Activated CD8-positive, alpha-beta memory T cell treated with anti-CD3 and anti-CD28 coated beads, Interleukin-2, amount 50 U/mL, for 48 hours (primary cell): ENCODE measurements at regions not wholly inside any gene's neighbourhood (a gene's known extent, or its start where the extent isn't known, plus 50 kb on each side); places are given as distances from the start of the nearest gene placed in this dataset.

ENCODE experiments used
- DNase-seq: peaks from one replicate; pipeline ENCODE4 v3.0.0-alpha.2; 2020

GRCh38 chr2:5991305-5991968 lies 299.3 kb downstream of the SOX11 start:
- no peak for DNase-seq

GRCh38 chr2:5995832-5996231 lies 303.6 kb downstream of the SOX11 start:
- no peak for DNase-seq

DNA sequence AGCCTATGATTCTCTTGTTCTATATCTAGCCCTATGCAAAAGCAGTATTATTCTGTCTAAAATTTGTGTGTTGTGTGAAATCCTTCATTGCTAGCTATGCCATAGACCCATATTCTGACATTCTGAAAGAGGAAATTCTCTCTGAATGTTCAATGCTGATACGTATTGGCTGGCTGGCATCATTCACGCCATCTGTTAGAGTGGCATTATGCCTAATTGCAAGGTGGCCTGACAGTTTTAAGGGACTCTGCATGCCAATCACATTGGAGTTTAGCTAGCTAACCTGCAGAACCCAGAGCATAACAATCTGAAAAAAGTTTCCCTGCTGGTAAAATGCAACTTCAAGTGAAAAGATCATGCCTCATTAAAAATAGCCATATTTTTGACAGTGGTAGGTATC lies 316.0 kb downstream of the SOX11 start:
- DNase-seq: no peak

- DNase-seq: no peak
Observed at GRCh38 chr2:6008726-6009125, 316.5 kb downstream of the SOX11 start.

GRCh38 chr2:6010163-6010562 lies 318.0 kb downstream of the SOX11 start:
- DNase-seq: no peak

DNA sequence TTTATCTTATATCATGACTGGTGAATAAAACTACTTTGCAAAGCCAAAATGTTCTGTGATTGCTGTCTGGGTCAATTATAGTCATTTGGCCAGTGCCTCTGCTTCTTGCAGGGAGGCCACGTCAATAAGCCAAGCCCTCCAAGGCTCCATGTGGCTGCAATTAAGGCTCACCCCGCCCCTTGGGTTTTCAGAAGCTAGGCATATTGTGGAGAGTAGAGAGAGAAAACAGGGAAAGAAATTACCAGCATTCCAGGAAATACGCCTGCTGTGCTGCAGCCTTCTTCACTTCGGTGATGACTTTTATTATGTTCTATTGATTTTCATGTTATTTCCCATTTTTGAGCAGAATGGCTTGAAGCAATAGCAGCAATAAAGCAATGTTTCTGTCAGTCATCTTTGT lies 319.7 kb downstream of the SOX11 start:
- no peak for DNase-seq

GRCh38 chr2:6017736-6018286 lies 325.6 kb downstream of the SOX11 start:
- DNase-seq: no peak

GRCh38 chr2:6024229-6024628 lies 332.0 kb downstream of the SOX11 start:
- DNase-seq: no peak

DNA sequence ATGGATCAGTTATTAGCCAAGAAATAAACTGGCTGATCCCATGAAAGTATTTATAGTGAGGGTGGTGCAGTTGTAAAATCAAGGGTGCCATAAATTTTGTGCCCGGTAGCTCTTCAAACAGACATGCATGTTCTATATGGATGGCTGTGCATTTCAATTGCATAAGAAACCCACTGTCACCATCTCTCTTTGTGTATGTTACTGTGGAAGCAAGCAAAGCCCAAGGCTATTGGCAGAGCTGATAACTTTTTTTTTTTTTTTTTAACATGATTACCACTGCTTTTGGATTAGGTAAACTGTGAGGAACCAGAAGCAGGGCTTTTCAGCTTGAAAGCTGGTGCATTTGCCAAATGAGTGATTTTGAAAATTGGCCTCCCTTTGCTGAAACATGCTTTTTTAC lies 332.6 kb downstream of the SOX11 start:
- no peak for DNase-seq

- no peak for DNase-seq
Observed at GRCh38 chr2:6025391-6025790, 333.2 kb downstream of the SOX11 start.

DNA sequence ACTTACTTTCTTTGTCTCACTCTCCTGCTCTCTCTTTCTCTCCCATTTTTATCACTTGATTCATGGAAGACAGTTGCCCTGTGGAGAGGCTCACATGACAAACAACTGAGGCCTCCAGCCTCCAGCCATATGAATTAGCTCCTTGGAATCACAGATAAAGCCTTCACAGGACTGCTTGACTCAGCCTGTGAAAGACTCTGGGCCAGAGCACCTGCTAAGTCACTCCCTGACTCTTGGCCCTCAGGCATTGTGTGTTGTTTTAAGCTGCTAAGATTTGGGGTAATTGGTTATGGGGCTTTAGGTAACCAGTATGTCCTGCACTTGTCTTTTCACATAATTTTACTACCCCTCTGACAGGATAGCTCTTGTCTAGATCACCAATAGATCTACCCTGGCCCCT lies 334.9 kb downstream of the SOX11 start:
- DNase-seq: no peak

GRCh38 chr2:6031200-6031867 lies 339.1 kb downstream of the SOX11 start:
- no peak for DNase-seq

- DNase-seq: no peak
Observed at GRCh38 chr2:6036211-6036610, 344.0 kb downstream of the SOX11 start.

- DNase-seq: no peak
Observed at GRCh38 chr2:6043238-6043637, 351.1 kb downstream of the SOX11 start.

DNA sequence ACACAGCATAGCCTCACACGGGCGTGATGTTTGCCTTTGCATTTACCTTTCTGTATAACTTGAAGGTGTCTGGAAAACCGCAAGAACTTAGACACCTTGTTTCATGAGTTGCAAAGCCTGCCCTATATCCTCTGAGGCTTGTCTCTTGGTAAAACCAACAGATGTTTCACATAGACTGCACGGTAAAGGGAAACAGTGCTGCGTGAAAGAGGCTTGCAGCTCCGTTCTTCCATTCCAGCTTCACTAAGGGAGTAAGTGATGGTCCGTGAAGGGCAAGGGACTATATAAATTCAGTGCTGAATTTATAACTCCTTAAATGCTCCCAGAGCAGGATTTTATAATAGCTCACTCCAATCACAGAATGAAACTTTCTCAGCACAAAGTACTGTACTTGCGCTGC lies 360.5 kb downstream of the SOX11 start:
- no peak for DNase-seq

GRCh38 chr2:6053743-6054142 lies 361.6 kb downstream of the SOX11 start:
- no peak for DNase-seq

GRCh38 chr2:6054161-6054671 lies 362.0 kb downstream of the SOX11 start:
- no peak for DNase-seq

DNA sequence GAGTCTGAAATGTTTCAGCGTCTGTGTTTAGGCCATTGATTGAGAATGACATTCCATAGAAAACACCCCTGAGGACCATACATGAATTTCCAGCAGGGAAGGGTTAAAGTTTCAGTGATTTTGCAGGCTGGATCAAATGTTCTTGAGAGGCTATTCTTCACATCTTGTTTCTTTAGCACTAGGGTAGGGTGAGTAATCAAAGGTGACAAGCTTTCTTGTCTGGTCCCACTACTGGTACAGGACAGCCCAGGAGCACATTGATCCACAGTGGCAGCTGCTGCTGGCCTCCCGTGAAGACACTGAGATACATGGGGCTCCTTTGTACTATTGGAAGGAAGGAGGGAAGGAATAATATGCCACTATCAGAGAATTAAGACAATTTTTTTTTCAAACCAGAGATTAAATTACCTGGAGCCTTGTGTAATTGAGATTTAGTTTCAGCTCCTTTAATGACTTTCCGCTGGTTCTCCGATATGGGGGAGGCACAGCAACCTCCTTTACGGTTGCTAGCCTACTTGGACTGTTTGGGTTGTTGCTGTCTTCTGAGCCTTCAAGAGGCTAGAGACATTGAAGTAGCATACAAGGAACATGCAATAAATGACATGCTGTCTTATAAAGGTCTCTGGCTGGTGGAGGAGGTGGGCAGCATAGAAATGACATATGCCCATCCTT lies 368.9 kb downstream of the SOX11 start:
- no peak for DNase-seq

DNA sequence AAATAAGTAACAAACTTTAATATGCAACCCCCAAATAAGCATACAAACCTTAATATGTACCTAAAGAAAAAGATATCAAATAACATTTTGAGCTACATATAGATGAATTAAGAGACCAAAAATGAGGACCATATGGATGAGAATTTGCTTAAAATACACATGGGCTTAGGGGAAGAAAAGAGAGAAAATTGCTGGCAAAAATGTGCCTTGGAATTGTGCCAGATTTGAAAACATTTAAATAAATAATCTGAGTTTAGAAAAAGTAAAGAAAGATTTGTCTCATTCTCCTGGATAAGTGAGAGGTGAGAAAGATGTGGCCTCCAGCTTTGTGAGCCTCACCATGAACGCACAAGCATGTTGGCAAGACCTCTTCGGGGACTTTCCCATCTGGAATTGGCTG lies 372.6 kb downstream of the SOX11 start:
- no peak for DNase-seq

DNA sequence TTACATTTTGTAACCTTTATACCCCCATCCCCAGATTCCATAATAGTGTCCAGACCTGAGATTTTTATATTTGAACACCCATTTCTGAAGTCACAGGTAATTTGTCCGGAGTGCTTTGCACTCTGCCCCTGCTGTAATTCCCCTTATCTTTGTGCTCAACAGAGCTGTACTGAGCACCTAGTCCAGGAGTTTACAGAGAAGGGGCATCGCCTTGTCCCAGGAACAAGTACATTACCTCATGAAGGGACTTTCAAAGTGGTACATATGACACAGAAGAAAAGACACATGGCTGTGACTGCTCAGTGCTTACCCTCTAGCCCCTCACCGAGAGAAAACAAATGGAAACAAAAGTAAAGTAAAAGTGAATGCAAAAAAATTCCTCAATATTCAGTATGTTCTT lies 373.5 kb downstream of the SOX11 start:
- no peak for DNase-seq

DNA sequence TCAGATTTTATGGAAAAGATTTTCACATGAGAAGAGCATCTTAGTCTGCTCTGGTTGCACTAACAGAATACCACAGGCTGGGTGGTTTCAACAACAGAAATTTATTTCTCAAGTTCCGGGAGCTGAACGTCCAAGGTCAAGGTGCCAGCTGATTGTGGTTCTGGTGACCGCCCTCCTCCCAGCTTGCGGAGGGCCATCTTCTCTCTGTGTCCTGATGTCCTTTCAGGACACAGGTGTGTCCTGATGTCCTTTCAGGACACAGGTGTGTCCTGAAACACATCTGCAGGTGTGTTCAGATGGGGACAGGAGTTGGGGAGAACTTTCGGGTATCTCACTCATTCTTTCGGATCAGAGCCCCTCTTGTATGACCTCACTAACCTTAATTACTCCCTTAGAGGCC lies 374.9 kb downstream of the SOX11 start:
- DNase-seq: no peak

DNA sequence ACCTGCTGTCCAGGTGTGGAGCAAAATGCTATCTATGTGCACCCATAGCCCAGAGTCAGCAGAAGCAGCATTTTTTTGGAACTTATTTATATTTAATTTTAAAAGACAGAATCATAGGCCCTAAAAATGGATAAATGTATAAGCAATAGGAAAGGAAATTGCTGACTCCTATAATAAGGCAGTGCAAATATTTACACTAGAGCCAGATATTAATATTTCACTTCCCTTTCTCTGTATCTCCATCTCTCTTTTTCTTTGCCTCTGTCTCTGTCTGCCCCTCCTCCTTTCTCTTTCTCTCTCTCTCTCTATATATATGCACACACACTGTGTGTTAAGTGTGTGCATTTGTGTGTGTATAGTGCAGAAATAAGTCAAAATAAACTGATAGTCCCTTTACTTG lies 375.6 kb downstream of the SOX11 start:
- no peak for DNase-seq

GRCh38 chr2:6068429-6068828 lies 376.2 kb downstream of the SOX11 start:
- no peak for DNase-seq

DNA sequence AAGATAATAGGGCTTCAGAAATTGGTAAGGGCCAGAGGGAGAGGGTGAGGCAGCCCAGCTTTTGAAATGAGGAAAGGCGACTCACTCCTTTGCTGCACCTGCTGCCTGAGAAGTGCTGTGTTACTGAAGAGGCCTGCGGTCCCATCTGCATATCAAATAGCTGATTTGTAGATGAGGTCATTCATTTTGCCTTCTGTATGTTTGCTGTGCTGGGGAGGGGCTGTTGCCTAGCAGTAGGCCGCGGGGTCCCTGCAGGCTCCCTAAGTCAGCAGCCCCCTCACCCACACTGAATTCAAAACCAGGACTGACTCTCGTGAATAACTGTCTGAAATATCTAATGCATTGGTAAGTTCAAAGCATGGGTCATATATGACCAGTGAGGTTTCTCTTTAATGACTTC lies 377.2 kb downstream of the SOX11 start:
- no peak for DNase-seq
